GM21526 (cell line): ENCODE measurements at regions not wholly inside any gene's neighbourhood (a gene's known extent, or its start where the extent isn't known, plus 50 kb on each side); places are given as distances from the start of the nearest gene placed in this dataset.
"Not testable (repeated sequence)": the region's sequence is repeated elsewhere in the genome, so short reads cannot be mapped to it uniquely, and the experiment has no call there.

Source experiments
- ATAC-seq: cut with Tn5 transposase; IDR thresholded peaks from one replicate; pipeline ENCODE4 v1.9.1; 2021; ENCODE audit warnings: moderate library complexity; ENCODE audit not compliant: unreplicated experiment, low FRiP score

- ATAC-seq, result no peak
These were observed 751.5 kb downstream of the EPHA7 start for GRCh38 chr6:92667843-92668242.

- ATAC-seq, result no peak
These were observed 770.8 kb downstream of the EPHA7 start for GRCh38 chr6:92648364-92649086.

DNA sequence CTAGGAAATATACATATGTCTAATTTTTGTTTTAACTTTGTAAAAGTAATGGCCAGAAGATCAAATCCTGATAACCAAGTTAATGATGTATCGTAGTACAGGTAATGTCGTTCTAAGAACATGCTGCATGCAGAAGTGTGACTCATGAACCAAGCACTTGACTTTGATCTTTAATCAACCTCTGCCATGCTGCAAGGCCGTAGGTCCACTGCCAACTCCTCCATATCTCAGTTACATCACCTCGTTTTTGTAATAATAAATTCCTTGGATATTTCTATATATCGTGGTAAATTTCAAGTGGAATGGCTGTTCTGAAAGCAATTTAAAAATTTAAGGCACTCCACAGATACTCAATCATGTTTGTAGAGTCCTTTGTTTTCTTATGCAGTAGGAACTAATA is 771.7 kb downstream of the EPHA7 start:
- ATAC-seq, result no peak

DNA sequence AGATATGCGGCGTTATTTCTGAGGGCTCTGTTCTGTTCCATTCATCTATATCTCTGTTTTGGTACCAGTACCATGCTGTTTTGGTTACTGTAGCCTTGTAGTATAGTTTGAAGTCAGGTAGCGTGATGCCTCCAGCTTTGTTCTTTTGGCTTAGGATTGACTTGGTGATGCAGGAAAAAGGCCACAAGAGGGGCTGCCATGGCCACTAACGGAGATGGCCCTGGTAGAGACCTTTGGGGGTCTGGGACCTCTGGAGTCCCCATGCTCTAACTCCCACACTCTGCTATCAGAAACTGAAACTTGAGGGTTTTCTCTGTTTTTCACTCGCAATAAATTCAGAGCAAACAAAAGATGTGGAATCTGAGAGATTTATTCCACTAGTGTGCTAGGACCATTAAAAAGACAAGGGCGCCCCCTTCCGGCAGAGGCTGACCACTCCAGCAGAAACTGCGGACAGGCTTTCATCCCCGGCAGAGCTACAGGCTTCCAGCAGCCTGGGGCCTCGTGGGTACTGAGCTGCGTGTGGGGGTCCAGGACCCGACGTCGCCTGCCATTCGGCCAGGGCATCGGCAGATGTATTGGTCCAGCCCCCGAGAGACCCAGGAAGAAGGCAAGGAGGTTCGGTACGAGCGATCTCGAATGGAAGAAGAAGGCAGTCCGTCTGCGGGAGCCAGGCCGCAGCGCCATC is 775.1 kb downstream of the EPHA7 start:
- ATAC-seq, result not testable (repeated sequence)

DNA sequence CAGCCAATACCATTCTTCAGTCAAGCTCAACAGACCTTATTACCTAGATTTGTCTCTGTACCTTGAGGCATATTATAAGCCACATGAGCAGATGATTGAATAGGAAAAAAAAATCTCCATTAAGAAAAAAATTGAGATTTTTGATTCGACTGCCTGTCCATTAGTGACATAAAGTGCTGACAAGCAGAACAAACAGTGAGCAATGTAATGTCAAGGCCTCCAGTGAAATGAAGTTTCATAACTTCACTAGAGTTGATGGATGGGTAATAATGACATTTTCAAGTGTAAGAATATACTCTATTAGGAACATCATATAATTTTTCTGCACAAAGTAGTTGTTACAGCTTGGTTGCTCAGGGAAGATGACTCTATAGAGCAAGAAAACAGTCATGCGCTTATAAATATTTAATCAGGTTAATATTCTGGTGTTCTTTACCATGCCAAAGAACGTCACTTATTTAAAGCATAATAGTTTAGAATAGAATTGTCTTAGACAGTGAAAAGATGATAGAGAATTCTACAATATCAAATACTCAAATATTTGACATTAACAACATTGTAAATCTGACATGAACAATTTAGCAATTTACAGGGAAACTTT is 783.7 kb downstream of the EPHA7 start:
- no peak for ATAC-seq

DNA sequence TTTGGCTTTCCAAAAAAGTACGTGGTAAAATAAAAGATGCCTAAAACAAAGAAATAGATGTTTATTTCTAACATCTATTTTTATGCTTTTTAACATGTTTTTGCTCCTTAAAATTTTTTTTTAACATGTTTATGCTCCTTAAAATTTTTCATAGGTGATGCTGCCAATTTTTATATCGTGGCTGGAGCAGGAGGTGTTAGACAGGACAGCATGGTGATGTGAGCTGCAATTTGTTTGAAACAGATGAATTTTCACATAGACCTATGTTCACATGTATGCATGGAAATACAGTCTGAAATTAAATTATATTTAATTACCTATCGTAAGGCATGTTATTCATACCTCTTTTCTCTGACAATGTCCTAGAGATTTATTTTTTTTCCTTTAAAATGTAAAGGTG is 784.8 kb downstream of the EPHA7 start:
- no peak for ATAC-seq

- ATAC-seq, result no peak
These were observed 795.9 kb downstream of the EPHA7 start for GRCh38 chr6:92623431-92623830.

DNA sequence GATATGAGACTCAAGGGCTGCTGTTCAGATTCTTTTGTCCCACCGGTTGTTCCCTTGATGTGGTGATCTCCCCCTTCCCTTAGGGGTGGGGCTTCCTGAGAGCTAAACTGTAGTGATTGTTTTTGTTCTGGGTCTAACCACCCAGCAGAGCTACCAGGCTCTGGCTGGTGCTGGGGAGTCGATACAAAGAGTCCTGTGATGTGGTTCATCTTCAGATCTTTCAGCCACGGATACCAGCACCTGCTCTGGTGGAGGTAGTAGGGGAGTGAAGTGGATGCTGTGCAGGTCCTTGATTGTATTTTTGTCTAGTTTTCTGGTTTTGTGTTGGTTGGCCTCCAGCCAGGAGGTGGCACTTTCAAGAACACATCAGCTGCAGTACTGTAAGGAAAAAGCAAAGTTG is 801.6 kb downstream of the EPHA7 start:
- ATAC-seq, result no peak

GRCh38 chr6:92608751-92609150 is 810.6 kb downstream of the EPHA7 start:
- no peak for ATAC-seq

- ATAC-seq, result no peak
These were observed 826.2 kb downstream of the EPHA7 start for GRCh38 chr6:92593201-92593600.

GRCh38 chr6:92589996-92590395 is 829.4 kb downstream of the EPHA7 start:
- no peak for ATAC-seq

DNA sequence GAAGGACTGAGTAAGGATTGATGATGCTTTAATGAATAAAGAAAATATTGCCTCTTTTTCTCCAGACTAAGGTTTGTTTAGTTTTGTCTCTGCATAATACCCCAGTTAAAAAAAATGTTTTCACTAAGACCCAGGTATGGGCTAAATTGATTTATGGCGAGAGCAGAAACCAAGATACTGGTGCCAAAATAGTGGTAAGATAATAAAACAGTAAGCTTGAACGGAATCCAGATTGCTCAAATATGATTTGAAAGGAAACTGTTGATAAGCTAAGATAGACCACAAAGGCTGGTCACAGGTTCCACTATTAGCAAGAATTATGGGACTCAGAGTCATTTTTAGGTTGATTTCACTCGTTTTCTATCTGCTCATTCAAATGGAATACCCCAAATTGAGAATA is 831.2 kb downstream of the EPHA7 start:
- ATAC-seq, result no peak

- ATAC-seq, result no peak
These were observed 831.8 kb downstream of the EPHA7 start for GRCh38 chr6:92587525-92587924.

DNA sequence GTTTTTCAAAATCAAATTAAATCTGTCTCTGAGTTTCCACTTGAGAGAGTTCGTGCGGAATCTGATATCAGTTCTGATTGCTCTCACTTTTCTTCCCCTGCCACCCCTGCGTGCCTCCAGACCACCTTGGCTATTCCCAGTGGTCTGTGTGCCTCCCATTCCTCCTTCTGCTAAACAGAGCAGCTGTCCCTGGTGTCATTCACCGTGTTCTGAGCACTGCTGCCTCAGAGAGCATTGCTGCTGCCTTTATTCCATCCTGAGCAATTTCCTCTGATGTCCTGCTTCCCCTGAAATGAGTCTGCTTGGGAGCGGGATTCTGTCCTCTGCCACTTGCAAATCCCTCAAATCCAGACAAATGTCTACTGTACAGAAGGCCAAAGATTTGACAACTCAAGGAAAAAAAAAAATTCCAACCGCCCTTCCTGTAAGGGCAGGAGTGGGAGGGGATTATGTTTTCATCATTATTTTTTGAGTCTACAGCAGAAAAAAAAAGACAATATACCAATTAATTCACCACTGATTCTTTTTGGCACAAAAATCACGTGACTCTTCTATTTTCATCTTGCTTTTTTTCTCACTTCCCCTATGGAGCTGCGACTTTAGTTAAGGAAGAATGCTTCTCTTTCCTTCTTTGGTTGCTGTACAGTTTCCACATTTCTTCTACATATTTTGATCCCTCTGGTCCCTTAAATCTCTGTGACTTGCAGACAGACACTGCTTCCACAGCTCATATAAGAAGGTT is 833.0 kb downstream of the EPHA7 start:
- ATAC-seq, result no peak

DNA sequence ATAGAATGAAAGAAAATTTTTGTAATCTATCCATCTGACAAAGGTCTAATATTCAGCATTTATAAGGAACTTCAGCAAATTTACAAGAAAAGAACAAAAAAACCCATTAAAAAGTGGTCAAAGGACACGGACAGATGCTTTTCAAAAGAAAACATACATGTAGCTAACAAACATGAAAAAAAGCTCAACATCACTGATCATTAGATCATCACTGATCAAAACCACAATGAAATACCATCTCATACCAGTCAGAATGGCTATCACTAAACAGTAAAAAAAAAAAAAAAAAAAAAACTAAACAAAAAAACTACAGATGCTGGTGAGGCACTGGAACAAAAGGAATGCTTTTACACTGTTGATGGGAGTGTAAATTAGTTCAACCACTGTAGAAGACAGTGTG is 837.1 kb downstream of the EPHA7 start:
- no peak for ATAC-seq

DNA sequence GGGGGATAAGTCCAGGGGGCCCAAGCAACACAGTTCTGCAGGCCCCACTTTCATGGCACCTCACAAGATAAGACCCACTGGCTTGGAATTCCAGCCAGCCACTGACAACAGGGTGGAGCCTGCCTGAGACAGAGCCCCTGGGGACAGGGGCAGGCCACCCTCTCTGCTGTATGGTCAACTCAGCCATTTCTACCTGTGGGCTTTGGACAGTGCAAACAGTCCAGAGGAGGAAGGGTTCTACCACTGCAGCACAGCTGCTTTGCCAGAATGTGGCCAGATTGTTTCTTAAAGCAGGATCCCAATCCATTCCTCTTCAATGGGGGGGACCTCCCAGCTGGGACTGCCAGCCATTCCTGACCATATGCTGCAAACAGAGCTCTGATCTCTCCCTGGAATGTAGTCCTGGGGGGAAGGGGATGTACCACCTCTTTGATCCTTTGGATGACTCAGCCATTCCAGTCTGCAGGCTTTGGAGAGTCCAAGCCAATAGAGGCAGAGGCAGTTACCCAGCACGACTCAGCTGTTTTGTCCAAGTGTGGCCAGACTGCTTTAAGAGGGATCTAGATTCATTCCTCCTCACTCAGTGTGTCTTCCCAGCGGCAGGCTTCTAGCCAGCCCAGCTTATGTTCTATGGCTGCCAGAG is 842.2 kb downstream of the EPHA7 start:
- no peak for ATAC-seq

DNA sequence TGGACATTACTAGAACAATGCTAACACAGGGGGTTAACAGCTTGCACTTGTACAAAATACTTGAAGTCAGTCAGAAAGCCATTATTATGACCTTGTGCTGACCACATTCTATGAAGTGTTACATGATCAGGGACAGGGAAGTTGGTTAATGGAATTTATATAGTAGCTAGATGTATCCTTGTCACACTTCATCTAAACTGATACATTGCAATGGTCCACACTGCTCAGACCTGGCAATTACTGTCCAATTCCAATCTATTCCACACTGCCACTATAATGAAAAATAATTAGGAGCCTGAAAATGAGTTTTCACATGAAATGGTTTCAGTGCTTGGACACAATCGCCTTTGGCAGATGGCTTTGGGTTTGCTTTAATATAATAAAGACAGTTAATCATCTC is 850.8 kb downstream of the EPHA7 start:
- no peak for ATAC-seq

DNA sequence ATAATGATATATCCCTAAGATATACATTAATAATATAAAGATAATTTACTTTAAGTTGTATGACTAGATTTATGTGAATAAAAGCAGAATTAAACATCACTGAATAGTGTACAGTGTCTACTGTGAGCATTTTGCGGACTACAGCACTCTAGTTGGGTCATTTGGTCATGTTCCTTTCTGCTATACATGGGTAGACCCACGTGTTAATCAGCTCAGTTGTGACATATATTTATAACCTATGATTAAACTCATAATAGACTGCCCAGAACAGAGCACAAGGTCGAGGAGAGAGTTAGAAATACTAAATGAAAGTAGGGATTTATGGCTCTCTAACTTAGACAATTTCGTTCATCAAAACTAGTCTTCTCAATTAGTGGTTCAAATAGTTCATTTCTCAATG is 852.7 kb downstream of the EPHA7 start:
- ATAC-seq, result no peak

DNA sequence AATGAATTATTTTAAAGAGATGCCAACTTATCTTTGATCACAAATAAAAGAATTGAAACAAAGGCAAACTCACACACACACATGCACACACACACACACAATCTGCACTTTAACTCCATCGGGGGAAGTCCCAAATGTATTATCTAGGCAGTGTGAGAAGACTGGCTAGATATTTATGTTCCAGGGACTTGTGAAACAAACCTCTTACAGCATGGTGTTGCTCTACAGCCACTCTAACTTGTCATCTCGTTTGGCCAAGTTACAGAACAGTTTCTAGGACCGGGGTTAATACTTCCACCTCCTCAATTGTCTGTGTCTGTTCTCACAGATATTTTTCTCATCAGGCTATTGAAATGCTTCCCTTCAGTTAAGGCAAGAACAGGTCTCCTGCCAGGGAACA is 855.0 kb downstream of the EPHA7 start:
- no peak for ATAC-seq

DNA sequence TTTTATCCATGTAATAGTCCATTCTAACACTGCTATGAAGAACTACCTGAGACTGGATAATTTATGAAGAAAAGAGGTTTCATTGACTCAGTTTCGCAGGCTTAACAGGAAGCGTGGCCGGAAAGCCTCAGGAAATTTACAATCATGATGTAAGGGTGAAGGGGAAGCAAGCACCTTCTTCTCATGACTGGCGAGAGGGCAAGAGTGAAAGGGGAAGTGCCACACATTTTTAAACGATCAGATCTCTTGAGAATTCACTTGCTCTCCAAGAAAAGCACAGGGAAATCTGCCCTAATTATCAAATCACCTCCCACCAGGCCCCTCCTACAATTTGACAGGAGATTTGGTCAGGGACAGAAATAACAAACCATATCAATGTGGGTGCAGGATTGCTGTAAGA is 859.7 kb downstream of the EPHA7 start:
- no peak for ATAC-seq

DNA sequence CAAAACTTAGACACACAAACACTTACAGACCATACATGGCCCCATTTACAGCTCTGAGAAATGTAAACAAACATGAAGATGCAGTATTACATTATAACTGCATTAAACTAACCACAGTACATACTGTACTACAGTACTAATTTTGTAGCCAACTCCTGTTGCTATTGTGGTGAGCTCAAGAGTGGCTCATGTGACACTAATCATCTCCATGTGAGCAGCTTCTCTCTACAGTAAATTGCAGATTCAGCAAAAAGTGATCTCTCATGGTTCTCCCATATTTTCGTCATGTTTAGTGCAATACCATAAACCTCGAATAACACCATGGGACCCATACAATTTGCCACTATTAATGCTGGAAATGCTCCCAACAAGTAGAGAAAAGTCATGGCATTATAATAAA is 860.4 kb downstream of the EPHA7 start:
- no peak for ATAC-seq
